NCI-H226 (cell line): ENCODE measurements at regions not wholly inside any gene's neighbourhood (a gene's known extent, or its start where the extent isn't known, plus 50 kb on each side); places are given as distances from the start of the nearest gene placed in this dataset.

Source experiments
- DNase-seq: peaks from one replicate; pipeline ENCODE4 v3.0.0-alpha.2; 2015

DNA sequence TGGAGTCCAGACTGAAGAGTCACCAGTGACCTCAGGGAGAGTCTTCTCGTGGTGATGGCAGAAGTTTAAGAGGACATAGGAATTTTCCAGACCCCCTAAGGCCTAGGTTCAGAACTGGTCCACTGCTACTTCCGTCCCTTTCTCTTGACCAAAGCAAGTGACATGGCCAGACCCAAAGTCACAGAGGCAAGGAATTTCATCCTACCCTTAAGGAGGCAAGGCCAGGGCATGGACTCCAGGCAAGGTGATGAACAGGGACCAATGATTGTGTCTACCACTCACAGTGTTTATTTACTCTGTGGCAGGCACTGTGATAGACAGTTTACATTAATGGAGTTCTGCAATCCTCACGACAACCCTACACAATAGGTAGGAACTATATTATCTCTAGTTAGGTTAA lies 265.1 kb downstream of the GLI2 start:
- no peak for DNase-seq

DNA sequence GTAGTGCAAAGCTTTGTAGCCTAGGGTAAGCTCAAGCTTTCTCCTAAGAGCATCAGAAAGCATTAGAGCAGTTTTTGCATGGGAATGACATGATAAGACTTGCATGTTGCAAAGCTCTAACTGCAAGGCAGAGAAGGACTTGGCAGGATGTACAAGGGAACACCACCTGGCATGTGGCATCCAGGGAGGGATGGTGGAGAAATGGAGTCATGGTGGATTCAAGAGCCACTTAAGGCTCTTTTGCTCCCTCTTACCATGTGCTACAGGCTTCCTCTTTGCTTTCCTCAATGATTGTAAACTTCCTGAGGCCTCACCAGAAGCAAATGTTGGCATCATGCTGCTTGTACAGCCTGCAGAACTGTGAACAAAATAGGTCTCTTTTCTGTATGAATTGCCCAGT lies 266.0 kb downstream of the GLI2 start:
- DNase-seq, result no peak

DNA sequence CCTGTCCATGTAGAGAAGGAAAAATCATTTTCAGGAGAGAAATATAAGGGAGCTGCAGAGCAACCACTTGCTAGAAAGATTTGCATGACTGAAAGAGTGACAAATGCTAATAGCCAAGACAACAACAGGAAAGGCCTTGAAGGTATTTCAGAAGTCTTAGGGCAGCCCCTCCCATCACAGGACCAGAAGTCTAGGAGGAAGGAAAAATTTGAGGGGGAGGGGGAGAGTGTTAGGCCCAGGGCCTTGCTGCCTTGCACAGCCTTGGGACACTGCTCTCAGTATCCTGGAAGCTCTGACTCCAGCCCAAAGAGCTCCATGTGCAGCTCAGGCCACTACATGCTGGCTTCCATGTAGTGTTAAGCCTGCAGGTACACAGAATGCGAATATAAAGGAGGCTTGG lies 266.9 kb downstream of the GLI2 start:
- no peak for DNase-seq

DNA sequence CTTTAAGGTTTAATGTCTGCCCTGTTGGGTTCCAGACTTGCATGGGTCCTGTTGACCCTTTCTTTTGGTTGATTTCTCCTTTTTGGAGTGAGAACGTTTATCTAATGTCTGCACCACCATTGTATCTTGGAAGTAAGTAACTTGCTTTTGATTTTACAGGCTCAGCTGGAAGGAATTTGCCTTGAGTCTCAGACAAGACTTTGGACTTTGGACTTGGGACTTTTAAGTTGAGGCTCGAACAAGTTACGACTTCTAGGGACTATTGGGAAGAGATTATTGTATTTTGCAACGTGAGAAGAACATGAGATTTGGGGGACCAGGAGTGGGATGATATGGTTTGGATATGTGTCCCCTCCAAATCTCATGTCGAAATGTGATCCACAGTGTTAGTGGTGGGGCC lies 267.7 kb downstream of the GLI2 start:
- DNase-seq, result no peak

DNA sequence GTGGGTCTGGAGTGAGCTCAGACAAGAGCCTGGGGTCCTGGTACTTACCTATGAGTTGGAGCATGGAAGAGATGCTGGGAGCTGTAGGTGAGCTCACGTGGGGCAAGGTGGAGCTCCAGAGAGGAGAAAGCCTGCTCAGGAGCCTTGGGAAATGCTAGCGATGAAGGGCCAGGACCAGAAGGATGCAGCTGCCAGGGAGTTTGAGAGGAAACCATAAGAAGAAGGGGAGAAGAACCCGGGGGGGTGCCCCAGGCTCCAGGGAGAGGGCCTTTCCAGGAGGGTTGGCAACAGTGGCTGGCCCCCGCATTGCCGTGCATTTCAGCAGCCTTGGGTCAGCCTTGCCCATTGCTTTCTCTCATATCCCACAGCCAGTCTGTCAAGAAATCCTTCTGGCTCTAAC lies 268.7 kb downstream of the GLI2 start:
- no peak for DNase-seq

DNA sequence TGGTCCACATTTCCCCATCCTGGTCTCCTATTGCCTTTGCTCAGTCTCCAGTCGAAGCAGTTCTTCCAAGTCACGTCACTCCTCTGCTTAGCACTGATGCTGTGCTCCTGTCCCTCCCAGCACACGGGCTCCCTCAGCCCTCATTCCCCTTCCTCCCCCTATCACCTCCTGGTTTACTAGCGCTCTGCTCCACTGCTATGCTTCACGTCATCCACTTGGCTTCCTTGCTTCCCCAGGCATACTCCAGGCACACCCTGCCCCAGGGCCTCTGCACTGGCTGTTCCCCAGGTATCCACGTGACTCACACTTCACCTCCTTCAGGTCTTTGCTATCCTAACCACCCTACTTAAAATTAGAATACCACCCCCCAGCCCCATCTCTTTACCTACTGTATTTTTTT lies 269.3 kb downstream of the GLI2 start:
- no peak for DNase-seq

DNA sequence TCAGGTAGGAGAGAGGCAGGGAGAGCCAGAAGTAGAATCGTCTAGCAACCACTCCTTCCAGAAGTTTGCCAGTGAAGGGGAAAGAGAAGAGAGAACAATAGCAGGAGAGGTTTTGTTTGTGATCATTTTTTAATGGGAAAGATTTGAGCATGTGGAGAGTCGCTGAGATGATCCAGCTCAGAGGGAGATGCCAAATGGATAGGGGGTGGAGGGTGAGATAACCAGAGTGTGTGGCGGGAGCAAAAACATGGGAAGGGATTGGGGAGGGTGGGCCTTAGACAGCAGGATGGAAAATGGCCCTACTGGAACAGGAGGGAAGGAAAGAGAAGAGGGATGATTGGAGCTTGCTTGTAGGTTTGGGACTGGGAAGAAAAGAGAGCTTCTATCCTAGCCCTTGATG lies 269.8 kb downstream of the GLI2 start:
- DNase-seq, result no peak

DNA sequence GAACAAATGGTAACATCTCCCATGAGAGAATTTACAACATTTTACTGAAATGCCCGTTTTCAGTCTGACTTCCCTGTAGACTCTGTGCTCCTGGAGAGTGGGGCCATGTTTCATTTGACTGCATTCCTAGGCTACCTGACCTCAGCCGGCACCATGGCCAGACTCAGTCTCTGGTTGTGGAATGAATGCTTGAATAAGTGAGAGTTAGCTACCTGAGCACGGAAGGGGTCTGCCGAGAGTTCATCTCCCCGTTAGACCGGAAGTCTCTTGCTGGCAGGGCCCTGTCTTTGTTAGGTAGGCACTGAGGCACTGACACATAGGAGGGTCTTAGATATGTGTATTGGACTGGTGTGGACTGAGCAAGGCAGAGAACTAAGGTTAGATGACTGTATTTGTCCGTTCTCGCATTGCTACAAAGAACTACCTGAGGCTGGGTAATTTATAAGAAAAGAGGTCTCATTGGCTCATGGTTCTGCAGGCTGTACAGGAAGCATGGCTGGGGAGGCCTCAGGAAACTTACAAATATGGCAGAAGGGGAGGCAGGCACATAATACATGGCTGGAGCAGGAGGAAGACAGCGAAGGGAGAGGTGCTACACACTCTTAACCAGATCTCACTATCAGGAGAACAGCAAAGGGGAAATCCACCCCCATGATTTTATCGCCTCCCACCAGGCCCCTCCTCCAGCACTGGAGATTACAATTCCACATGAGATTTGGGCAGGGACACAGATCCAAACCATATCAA lies 271.2 kb downstream of the GLI2 start:
- DNase-seq, result no peak

DNA sequence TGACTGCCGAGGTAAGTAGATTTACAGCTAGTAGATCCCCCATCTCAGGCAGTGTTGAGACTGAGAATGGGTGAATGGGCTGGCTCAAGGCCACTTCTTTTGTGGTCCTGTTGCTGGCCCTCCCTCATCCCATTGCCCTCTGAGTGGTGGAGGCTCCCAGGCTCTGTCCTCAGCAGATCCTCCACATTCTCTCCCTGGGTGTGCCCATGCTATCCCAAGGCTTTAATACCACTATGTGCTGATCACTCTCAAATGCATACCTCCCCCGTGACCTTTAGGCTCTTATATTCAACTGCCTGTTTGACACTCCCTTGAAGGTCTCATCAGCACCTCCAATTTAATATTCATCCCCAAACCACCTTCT lies 271.8 kb downstream of the GLI2 start:
- no peak for DNase-seq

DNA sequence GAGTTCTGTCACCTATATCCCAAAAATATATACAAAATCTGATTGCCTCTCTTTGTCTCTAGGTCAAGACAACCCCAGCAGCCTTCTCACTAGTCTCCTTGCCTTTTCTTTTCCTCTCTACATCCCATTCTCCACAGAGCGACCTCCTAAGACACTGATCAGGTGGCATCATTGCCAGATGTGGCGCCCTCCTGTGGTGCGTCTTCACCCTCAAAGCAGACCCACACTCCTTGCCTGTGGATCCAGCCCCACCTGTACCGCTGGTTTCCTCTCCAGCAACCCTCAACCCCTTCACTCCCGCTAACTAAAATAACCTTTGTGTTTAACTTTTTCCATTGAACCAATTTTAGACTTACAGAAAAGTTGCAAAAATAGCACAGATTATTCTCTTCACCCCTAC lies 273.3 kb downstream of the GLI2 start:
- DNase-seq, result no peak

DNA sequence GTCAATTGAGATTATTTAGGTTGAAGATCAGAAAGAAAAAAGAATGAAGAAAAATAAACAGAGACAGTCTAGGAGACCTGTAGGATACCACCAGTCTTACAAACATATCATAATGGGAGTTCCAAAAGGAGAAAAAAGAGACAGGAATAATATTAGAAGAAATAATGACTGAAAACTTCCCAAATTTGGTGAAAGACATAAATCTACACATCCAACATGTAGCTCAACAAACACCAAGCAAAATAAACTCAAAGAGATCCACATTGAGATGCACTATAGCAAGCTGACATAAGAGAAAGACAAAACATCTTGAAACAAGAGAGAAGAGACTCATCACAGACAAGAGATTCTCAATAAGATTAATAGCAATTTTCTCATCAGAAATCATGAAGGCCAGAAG lies 274.0 kb downstream of the TFCP2L1 start:
- no peak for DNase-seq

DNA sequence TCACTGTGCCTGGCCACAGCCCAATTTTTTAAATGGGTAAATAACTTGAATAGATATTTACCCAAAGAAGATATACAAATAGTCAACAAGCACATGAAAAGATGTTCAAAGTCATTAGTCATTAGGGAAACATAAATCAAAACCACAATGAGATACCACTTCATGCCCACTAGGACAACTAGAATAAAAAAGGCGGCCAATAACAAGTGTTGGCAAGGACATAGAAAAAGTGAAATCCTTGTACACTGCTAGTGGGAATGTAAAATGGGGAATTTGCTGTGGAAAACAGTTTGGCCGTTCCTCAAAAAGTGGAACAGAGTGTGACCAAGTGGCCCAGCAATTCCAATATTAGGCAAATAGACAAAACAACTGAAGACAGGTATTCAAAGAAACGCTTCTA lies 270.1 kb downstream of the TFCP2L1 start:
- no peak for DNase-seq

DNA sequence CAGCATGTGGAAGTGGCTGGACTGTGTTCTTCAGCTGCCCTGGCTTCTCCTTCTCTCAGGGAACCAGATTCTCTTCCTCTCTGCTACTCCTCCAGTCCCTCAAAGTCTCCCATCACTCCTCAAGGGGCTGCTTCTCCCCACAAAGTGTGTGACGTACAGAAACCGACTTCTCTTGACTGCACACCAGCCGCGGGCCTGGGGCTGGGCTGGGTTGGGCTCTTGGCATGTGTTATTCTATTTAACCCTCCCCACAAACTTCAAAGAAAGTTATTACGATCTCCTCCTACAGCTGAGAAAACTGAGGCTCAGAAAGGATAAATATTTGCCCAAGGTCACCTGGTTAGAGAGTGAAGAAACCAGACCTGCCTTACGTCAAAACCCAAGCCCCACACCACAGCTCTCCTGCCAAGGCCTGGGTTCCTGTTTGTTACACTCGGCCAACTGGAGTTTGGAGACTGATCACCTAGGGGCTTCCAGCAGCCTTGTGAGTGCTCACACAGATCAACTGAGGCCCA lies 269.0 kb downstream of the TFCP2L1 start:
- DNase-seq, result no peak

DNA sequence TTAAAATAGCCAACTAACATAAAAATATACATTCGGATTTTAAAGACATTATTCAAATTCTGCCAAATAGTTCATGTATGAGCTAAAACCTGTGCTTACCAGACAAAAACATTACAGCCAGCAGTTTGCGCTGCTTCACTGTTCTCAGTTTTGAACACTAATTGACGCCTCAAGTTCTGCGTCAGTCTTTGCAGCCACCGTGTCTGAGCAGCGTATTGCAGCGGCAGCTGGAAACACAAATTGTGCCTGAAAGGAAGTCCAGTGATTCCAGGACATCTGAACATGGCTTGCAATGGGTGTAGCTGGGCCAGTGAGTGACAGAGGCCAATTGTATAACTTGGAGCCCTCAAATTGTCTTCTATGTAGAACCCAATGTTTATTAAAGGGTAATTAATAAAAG lies 267.6 kb downstream of the TFCP2L1 start:
- DNase-seq, result no peak

DNA sequence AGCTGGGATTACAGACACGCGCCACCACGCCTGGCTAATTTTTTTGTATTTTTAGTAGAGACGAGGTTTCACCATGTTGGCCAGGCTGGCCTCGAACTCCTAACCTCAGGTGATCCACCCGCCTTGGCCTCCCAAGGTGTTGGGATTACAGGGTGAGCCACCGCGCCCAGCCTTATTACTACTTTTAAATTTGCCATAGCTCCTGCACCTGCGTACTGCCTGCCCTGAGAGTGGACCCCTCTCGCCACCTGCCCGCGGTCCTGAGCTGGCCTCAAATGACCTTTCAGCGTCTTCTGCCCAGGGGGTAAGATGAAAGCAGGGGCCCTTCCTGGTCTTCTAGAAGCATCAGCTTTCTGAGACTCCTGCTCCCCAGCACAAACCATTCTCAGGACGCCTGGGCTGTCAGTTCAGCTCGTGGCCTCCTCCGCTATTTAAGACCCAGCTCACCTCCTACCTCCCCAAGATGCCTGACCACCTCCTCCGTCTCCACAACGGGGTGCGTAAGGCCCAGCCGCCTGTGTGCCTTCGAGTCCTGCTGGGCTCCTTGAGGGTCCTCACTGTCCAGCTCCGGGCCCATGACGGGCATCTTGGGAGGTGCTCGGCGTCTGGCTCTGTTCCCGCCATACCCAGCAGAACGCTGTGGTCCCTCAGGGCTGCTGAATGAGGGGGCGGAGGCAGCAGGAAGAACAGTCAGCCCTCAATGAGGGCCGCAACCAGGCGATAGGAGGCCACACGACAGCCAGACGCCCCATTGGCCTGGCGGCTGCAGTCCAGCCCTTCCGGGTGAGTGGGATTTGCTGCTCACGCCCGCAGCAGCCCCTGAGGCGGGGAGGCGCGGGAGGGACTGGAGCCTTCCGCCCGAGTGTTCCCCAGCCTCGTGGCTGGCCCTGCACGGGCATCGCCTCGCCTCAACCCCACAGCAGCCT lies 266.6 kb downstream of the TFCP2L1 start:
- no peak for DNase-seq

DNA sequence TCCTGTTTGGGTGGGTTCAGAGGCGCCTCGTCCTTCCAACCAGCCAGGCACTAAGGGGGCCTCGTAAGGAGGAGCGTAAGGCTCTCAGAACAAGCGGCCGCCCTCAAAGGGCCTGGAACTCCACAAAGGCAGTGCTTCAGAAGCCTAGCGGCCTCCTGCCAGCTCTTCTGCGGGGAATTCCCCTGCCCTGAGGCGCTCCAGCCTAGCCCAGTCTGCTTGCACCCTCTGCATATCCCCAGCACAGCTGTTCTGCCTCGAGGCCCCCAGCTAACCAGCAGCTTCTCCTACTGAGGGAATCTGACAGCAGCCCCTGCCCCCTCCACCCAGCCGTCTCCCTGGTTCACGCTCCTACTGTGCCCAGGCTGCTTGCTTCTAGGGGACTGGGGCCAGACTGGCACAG lies 265.9 kb downstream of the TFCP2L1 start:
- DNase-seq, result no peak

DNA sequence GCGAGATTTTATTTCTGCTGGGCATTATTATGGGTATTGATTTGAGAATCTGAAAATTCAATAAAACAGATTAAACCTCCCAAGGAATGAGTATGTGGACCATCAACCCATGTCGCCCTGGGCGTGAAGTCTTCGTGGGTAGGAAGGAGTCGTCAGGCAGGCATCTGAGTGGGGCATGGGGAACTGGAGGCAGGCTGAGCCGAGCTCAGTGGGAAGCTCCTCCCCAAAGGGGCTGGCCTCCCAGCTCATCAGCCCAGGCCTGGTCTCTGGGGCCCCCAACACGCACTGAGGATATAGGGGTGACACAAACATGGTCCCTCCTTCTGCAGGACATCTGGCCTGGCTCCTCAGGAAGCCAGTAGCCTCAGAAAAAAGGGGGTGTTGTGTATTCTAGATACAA lies 265.2 kb downstream of the TFCP2L1 start:
- DNase-seq, result no peak

DNA sequence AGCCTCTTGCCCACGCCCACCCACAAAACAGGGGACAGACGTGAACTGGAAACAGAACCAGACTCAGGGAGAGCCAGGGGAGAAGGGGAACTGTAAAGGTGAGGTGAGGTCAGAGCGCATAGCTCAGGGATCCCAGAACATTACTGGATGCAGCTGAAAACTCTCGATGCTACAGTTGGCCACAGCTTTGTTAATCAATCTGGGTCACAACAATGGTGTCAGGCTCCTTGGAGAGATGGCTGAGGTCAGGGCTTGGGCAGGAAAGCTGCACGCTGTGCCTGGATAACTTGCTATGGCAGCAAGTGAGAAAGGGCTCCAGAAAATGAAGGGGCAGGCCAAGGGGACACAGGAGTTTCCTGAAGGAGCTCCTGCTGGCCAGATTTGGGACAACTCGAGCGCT lies 263.3 kb downstream of the TFCP2L1 start:
- no peak for DNase-seq

DNA sequence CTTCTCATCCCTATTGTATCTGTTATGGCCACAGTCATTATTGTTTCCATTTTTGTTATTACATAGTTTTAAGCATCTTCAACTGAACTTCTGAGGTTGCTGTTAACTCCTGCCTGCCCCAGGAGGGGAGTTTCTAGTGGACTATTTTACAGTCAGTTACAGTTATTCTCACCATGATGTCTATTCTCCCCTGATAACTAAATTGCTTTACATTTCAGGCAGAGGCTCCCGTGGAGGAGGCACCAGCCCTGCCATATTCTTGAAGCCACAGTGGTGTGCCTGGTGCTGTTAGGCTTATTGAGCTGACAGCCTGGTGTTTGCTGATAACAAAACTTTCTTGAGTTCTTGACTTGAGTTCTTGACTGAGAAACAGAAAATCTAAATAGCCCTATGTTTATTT lies 256.4 kb downstream of the TFCP2L1 start:
- DNase-seq, result no peak

DNA sequence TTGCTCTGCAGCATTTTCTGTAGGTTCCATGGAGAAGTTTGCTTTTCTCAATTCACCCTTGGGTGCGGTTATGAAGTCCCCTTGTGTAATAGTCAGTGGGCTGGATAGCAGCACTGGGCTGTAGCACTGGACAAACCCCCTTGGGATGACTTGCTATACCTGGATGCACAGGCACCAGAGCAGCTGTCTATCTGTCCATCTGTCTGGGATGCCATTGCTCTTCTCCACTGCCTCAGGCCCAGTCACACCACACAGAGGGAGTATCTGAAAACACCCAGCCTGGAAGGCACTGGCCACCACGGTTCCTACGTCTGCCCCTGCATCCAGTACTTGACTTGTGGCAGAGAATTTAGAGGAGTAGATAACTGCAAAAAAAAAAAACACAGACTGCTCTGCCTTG lies 254.5 kb downstream of the TFCP2L1 start:
- no peak for DNase-seq

DNA sequence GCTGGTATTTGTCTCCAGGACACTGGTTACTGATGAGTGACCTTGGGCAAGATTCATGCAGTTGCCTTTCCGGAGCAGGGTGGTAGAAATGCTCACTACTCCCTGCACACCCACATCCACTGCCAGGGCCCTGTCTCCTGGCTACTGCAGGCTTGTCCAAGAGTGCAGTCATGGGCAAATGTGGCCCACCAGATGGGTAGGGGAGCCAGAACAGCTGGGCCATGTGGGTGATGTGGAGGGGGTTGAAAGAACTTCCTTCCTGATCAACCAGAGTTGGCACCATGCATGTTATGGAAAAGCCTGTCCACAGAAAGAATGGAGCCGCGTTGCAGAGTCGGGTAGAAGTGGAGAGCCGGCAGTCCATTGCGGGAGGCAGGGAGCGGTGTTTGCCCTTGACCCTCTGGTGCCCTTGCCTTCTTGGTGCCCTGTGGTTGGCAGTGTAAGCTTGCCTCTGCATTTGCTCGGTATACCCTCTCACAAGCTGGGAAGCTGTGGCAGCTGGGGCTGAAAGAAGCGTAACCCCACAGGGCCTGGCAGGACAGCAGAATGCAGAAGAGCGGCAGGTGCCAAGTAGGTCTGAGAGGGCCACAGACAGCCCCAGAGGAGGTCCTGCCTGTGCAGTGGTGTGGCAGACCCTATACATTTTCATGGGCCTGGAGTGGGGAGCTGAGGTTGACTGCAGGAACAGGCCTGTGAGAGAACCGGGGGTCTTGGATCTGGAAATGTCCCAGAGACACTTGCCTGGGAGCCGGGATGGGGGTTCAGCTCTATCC lies 253.2 kb downstream of the TFCP2L1 start:
- no peak for DNase-seq

DNA sequence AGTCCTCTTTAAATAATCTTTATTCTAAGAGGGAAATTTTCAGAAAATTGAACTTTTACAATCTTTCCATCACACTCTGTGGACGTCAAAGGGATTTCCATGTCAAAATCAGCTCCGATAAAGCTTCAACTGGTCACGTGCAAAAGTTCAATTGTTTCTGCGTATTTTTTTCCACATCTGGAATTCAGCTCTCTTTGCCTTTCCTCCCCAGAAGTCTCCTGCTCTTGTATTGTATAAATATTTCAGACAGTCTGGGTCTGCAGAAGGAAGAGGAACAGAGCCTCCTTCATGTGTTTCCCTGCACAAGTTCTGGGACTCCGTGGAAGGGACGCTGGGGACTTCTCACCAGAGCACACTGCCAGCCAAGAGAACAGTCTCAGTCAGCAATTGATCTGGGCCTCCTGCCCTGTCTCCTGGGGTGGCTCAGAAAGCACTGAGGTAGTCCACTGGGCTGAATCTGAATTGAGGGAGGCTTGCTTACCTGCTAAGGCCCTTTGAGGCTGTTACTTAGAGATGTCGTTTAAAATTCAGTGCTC lies 251.5 kb downstream of the TFCP2L1 start:
- DNase-seq, result no peak

DNA sequence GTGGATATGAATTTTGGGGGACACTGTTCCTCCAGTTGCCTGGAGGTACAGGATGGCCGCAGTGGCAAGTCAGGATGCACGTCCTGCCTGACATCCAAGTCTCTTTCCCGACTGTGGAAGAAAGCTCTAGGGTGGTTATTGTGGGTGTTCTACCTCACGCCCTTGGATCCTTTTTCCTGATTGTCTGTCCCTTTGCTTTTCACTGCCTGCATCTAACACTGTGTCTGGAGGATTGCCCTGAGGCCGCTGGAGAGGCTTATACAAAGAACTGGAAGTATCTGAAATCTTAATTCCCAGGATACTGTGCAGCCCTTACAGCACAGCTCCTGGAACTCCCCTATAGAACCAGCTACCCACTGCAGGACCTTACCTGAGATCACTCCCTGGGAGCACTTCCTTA lies 250.5 kb downstream of the TFCP2L1 start:
- no peak for DNase-seq
